Fibroblast of villous mesenchyme (primary cell): ENCODE measurements at regions not wholly inside any gene's neighbourhood (a gene's known extent, or its start where the extent isn't known, plus 50 kb on each side); places are given as distances from the start of the nearest gene placed in this dataset.

ENCODE experiments used
- DNase-seq: peaks from one replicate; pipeline ENCODE4 v3.0.0-alpha.2; 2010; ENCODE audit warnings: low read depth
- H3K4me3 ChIP-seq: 2 replicates; pipeline ENCODE4 v1.5.1; 2011; ENCODE audit warnings: low read depth, mild to moderate bottlenecking, low read length
- TF ChIP-seq, protein P1 (sequence below): IDR thresholded peaks from 2 replicates; pipeline ENCODE4 v1.5.1; 2012; ENCODE audit warnings: low read depth, mild to moderate bottlenecking, low read length; ENCODE audit not compliant: insufficient read depth

DNA sequence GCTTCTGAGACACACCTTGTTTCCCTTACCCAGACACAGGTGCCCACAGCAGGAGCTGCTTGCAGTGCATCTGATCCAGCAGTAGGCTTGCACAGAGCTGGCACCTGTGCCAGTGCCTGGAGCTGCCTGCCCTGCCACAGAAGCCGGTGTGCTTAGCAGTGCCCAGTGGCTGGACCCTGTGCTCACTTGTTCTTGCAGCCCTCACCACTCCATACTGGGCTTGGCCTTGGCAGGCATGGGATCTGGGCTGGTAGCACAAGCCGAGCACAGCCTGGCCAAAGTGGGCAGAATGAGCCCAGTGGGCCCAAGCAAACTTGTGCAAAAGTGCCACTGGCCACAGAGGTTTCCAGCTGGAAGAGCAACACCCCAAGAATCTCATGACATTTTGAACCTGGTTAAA is 1950.4 kb downstream of the SUCLG1 start:
- H3K4me3 ChIP-seq: no peak overlapping the region
- DNase-seq: no peak
- TF ChIP-seq, protein P1, sequence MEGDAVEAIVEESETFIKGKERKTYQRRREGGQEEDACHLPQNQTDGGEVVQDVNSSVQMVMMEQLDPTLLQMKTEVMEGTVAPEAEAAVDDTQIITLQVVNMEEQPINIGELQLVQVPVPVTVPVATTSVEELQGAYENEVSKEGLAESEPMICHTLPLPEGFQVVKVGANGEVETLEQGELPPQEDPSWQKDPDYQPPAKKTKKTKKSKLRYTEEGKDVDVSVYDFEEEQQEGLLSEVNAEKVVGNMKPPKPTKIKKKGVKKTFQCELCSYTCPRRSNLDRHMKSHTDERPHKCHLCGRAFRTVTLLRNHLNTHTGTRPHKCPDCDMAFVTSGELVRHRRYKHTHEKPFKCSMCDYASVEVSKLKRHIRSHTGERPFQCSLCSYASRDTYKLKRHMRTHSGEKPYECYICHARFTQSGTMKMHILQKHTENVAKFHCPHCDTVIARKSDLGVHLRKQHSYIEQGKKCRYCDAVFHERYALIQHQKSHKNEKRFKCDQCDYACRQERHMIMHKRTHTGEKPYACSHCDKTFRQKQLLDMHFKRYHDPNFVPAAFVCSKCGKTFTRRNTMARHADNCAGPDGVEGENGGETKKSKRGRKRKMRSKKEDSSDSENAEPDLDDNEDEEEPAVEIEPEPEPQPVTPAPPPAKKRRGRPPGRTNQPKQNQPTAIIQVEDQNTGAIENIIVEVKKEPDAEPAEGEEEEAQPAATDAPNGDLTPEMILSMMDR: no peak

DNA sequence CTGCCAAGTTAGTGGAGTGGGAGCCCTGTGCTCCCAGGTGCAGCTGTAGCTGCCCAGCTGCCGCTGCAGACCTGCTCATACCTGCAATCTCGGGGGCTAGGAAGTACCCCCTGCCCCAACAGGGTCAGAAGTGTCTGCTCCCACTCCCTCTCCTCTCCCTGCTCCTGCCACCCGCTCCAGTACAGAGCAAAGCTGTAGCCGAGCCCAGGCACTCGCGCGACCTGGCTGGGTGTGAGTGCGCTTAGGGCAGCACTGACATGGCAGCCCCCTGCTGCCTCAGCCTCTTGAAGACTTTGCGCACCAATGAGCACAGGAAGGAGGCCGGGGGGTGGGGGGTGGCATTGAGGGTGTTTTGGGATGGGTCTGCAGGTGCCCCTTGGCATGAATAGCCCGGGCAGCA is 1951.4 kb downstream of the SUCLG1 start:
- no peak for DNase-seq
- TF ChIP-seq, protein P1: no peak
- no peak overlapping the region for H3K4me3 ChIP-seq

DNA sequence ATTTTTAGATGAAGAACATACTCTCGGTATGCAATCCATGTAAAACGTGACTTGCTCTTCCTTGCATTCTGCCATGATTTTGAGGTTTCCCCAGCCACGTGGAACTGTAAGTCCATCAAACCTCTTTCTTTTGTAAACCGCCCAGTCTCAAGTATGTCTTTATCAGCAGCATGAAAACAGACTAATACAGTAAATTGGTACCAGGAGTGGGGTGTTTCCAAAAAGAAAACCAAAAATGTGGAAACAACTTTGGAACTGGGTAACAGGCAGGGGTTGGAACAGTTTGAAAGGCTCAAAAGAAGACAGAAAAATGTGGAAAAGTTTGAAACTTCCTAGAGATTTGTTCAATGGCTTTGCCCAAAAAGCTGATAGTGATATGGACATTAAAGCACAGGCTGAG is 1957.9 kb downstream of the SUCLG1 start:
- TF ChIP-seq, protein P1: no peak
- DNase-seq: no peak
- no peak overlapping the region for H3K4me3 ChIP-seq

DNA sequence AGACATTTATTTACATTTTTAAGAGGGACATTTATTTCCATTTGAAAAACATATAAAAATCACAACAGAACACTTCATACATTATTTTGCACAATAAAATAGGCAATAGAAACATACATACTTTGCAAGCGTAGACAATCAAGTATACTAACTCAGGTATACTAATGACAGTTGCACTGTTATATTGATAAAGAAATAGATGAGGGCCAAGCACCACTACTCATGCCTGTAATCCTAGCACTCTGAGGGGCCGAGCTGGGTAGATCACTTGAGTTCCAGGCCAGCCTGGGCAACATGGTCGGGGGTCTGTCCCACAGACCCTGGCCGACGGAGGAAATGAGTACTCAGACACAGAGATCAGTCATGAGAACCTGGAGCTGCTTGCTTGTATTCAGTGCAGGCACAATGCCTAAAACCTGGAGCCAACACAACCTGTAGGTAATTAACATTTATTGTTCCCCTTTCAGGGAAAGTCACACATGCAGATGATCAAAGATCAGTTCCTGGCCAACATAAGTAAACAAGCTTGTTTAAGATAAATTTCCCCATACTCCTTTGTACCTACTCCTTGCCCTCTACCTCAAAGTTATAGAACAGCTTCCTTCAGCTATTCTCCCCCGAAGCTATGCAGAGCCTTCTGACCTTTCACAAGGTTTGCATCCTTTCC is 1960.2 kb downstream of the SUCLG1 start:
- H3K4me3 ChIP-seq: no peak overlapping the region
- no peak for DNase-seq
- TF ChIP-seq, protein P1: no peak

DNA sequence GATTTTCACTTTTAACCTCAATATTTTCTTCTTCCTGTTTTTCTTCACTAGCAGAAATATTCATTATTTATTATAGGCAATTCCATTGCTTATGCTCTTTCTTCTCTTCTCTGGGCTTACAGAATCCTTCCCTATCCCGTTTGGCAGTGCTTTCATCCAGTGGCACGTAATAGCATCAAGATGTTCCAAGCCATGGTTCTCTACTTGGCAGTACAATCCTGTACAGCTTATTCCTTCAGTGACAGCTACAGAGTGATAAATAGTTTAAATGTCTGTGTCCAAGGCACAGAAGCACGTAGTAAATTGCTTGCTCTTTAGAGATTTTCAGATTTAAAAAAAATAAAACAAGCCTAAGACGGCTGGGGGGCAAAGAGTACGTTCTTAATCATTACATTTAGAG is 1964.3 kb downstream of the SUCLG1 start:
- TF ChIP-seq, protein P1: no peak
- H3K4me3 ChIP-seq: no peak overlapping the region
- DNase-seq: no peak

DNA sequence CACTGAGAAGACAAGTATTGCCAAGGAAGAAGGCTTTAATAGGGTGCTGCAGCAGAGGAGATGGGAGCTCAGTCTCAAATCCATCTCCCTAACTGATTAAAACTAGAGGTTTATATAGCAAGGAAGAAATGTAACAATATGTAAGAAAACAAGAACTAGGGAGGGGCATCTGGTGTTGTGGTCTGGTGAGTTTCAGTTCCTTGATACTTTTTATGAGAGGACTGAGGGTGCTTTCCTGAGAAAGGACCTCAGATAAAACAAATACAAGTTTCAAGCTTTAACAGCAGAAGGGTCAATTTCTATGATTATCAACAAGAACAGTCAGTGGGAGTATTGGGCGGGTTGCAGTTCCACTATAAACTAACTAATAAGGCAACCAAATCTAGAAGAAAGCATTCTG is 1967.5 kb downstream of the SUCLG1 start:
- TF ChIP-seq, protein P1: no peak
- no peak for DNase-seq
- H3K4me3 ChIP-seq: no peak overlapping the region

DNA sequence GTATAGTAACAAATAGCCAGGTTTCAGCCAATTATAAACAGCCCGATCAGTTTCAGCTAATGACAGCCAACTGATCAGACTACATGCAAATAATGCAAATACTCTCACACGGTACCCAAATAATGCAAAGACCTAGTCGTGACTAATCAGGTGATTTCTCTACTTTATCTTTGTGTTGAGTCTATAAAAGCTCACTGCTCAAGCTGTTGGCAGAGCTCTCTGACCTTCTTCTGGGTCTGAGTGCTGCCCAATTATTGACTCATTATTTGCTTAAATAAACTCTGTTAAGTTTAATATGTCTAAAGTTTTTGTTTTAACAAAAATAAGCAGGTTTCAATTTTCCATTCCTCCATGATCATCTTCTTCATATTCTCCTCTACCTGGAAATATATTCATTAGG is 1971.7 kb downstream of the SUCLG1 start:
- no peak for DNase-seq
- TF ChIP-seq, protein P1: no peak
- no peak overlapping the region for H3K4me3 ChIP-seq
